Stimulated activated CD8-positive, alpha-beta memory T cell treated with anti-CD3 and anti-CD28 coated beads, Interleukin-2, amount 100 ng/mL, for 48 hours (primary cell): ENCODE measurements at regions not wholly inside any gene's neighbourhood (a gene's known extent, or its start where the extent isn't known, plus 50 kb on each side); places are given as distances from the start of the nearest gene placed in this dataset.

Experiments used
- DNase-seq, 2 donors: peaks; one replicate each; pipeline ENCODE4 v3.0.0-alpha.2; 2020; ENCODE audit warnings: low read depth in 2 of 2

DNA sequence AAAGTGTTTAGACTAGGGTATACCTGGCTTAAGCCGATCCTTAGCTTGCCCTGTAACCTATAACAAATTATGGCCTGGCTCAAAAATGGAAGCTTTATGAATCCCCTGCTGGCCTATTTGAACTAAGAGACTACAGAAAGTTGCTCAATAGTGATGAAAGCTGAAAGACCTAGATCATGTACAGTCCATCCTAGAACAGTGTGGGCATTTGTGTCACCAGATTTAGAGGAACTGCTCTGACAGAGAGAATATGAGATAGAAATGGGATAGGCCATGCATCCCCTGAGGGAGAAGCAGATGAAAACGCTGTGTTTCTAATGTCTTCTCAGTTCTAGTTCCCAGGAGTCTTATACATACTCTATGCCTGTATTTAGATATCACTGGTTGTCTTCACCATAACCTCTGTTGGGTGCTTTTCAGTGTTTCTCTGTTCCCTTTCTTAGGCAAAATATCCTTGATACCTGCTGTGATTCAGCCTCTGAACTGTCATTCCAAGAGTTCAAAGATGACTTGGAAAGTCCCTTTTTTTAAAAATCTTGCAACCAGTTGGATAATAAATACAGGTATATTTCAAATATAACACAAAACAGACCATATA lies 246.9 kb upstream of the SLC39A10 start:
- DNase-seq = no peak

DNA sequence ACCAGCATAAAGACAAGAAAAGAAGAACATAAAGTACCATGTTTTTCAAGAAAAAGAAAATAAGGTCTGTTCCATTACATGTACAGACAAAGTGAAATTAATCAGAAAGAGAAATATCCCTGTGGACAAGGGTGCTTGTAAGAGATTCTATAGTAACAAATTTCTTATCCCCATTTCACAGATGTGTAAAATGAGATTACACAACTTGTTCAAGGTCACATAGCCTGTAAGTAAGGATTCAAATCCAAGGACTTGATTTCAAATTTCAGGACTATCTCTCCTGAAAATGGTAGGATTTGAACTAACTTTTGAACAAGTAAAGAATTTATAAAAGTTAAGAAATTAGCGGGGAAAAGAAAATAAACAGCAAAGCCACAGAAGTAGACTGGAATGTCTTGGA lies 248.2 kb upstream of the SLC39A10 start:
- DNase-seq = no peak

GRCh38 chr2:195408196-195408595 lies 248.8 kb upstream of the SLC39A10 start:
- DNase-seq = no peak

DNA sequence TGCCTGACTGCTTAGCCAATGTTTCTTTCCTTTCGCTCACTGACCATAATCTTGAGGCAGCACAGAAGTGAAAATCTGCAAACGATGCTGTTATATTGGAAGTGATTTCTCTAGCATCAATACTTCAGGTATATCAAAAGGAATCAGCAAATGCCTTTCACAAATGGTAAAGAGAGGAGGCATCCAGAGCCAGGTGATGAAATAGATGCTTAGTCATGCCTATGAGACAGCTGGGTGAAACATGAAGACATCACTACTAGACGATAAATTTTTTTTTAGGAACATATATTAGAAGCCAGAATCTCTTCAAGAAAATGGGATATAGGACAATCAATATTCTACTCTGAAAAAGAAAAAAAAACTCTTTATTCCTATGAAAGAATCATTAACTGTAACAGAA lies 249.2 kb upstream of the SLC39A10 start:
- no peak for DNase-seq

DNA sequence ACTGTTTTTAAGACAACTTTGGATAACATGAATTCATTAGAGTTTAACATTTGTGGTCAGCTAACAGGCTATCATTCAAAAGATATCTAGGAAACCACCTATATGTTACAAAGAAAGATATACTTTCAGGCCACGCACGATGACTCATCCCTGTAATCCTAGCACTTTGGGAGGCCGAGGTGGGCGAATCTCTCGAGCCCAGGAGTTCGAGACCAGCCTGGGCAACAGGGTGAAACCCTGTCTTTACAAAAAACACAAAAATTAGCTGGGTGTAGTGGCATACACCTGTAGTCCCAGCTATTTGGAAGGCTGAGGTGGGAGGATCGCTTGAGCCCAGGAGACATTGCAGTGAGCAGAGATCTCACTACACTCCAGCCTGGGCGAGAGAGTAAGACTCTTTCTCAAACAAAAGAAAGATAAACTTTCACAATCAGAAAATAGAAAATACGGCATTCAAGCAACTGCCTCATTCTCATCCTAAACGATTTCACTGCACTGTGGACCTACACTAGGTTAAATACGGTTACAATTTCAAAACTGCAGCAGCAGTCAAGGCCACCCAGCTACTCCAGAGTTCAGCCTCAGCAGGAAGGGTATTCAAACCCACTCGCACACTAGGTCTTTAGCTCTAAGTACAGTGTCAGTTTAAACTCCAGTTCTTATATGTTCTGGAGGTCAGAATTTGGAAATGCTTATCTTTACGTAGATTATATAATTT lies 250.0 kb upstream of the SLC39A10 start:
- DNase-seq = no peak

GRCh38 chr2:195404651-195405050 lies 252.4 kb upstream of the SLC39A10 start:
- DNase-seq = no peak

DNA sequence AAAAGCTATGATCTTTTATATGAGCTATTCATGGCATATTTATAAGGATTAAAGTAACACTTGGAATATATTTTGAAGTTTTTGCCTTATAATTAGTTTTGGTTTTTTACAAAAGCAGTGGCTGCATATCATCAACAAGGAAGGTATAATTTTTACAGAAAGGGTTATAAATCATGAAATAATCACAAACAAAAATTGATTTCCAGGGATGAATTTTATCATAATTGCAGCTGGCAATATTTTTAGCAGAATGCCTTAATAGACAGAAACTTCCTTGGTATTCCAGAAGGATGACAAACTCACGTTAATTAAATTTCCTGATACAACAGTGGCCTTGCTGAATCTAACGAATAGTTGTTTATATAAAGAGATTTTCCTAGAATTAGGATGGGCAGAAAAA lies 260.5 kb upstream of the SLC39A10 start:
- DNase-seq = no peak

DNA sequence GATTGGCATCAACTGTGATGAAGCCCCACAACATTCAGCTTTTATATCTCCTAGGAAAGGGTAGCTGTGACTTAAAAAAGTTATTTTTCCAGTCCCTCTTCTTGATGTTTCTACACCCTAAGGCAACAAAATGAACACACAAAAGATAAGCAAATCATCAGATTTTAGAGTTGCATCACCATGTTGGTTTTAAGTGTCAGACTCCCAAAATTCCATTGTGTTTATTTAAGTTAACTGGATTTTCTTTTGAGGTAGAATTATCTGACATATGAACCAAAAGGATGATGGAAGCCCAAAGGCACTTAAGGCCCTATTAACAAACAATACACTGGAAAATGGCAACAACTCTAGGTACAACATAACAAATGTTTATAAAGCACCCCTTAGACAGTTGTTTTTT lies 261.7 kb upstream of the SLC39A10 start:
- no peak for DNase-seq

- DNase-seq = no peak
Observed at GRCh38 chr2:195392446-195393336, 264.3 kb upstream of the SLC39A10 start.

- no peak for DNase-seq
Observed at GRCh38 chr2:195390686-195391321, 266.2 kb upstream of the SLC39A10 start.

- DNase-seq = no peak
Observed at GRCh38 chr2:195388028-195388427, 269.0 kb upstream of the SLC39A10 start.

DNA sequence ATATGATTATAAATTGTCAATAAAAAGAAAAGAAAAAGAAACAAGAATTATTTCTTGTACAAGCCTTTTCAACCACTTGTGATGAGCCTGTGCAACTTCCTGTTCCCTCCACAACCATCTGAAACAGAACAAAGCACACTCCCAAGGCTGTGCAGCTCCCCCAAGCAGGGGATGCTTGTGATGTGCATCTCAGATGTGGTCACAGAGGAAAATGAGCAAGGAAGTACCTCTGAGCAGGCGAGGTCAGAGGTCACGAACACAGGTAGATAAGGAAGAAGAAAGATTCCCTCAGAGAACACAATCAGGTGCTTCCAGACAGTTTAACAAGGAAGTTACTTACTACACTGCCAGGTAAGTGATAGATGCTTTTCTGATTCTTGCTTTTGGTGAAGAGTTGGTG lies 274.8 kb upstream of the SLC39A10 start:
- no peak for DNase-seq

DNA sequence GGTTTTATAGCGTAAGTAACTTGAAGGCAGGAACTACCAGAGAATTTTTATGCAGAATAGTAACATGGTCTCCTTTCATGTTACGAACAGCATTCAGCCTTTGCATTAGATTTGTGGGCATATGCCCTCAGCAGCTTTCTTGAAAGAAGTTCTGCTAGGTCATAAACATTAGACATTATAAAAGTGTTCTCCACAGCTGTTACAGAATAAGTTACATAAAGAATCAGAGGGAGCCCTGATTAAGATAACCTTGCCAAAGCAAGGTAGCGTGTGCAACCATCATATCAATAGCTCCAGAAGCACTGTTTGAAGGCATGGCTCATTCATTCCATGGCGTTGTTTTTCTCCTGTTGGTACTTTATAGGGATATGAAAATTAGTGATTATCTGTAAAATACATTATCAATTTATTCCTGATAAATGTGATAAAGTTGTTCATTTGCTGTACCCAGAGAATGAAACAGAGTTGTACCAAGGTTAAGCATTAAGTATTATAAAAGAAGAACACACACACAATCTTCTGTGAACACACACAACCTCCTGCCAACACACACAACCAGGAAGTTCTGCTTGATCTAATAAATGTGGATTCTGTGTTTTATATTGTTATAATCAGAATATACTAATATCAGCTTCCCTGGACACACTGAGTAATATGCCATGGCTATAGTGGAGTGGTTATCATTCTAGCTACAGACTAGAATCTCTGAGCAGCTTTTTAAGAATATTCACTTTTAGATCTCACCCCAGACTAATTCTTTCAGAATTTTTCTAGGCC lies 286.7 kb upstream of the SLC39A10 start:
- DNase-seq = no peak

DNA sequence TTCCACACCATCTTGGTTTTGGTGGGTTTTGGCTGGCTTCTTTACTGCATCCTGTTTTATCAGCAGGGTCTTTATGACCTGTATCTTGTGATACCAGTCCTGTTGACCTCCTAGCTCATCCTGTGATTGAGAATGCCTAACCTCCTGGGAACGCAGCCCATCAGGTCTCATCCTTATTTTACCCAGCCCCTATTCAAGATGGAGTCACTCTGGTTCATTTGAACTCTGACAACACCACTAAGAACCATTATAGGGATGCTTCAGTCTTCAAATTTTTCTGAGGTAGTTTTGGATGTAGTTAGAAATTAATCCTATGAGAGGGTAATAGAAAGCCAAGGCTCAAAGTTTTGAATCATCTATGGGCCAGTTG lies 287.8 kb upstream of the SLC39A10 start:
- DNase-seq = no peak

DNA sequence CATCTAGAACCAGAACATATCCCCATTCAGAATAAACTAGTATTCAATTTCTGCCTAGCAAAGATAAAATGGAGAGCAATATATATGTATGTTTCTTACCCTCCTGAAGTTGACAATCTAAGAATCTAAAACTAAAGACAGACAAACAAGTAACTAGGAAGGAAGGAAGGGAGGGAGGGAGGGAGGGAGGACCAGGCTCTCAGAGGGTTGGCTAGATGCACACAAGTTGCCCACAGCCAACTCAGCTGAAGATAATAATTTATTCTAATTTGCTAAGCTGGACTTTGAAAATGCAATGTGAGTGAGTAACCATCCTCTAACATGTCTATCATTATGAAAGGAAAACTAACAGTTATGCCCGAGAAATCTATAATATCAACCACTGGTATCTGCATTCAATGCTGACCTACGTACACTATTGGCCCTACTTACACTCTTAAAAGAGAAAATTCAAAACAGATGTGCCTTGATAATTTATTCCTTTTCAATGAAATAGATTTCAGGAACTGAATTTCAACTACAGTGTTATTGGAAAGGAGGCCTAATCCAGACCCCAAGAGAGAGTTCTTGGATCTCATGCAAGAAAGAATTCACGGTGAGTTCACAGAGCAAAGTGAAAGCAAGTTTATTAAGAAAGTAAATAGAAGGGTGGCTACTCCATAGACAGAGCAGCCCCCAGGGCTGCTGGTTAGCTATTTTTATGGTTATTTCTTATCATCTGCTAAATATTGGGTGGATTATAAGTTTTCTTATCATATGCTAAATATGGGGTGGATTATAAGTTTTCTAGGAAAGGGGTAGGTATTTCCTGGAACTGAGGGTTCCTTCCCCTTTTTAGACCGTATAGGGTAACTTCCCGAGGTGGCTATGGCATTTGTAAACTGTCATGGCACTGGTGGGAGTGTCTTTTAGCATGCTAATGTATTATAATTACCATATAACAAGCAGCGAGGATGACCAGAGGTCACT lies 288.5 kb upstream of the SLC39A10 start:
- DNase-seq = no peak

DNA sequence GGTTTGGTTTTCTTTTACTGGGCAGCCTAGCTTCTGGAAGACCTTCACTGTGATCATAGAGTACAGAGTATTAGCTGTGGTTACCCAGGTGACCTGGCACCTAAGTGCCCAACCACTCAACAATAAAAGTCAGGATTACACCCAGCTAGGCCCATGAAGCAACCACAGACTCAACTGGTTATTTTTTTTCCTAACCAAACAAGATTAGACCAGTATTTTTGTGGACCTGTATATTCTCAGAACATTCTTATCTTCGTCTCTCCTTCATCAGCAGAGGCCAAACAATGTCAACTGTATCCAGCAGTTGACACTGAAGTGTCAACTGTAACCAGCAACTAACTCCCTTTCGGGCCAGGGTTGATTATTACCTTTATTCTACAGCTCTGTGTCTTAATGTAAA lies 289.2 kb upstream of the SLC39A10 start:
- DNase-seq = no peak

DNA sequence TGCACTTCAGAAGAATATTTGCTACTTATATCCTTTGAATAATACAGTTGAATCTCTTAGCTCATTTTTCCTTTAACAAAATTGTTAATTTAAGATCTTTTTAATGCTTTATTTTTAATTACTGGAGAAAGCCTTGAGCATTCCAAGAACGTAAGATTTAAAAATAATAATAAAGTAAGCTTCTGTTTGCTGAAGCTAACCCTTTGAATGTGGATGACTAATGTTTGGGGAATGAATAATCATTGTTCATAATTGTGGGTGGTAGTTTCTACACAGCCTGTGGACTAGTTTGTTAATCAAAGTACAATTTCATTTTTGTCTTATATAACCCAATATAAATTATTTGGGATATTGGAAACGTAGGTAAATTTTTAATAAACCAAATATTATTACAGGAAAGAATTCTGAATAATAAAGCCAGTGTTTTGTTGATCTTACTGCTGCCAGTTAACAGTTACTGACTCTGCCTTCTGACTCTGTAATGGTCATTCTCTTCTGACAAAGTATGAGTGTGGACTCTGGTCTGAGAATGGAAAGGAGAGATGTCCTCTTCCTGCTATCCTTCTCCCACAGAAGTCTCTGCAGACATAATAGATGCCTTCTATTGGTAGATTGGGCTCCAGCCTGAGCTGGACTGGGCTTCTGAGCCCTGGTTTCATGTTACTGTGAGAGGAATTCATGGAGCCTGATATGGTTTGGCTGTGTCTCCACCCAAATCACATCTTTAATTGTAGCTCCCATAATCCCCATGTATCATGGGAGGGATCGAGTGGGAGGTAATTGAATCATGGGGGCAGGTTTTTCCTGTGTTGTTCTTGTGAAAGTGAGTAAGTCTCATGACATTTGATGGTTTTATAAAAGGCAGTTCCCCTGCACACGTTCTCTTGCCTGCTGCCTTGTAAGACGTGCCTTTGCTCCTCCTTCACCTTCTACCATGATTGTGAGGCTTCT lies 292.7 kb upstream of the SLC39A10 start:
- DNase-seq = no peak

- DNase-seq = no peak
Observed at GRCh38 chr2:195363496-195363895, 293.5 kb upstream of the SLC39A10 start.

DNA sequence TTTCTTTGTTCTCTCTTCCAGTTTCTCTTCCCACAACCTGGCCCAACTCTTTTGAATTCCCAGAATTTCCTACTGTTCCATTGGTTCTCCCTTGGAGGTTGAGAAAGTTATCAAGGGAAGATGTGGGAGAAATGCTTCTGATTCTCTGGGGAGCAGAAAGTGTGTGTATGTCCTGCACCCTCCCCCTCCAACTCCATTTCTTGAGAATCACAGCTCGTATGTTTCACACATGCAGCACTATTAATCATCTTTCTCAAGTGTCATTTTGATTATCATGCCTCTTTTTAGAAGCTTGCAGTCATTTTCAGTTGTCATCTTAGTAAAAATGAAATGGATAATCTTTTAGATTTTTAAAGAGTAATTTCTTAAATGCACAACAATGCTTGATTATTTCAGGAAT lies 296.8 kb upstream of the SLC39A10 start:
- DNase-seq = no peak
